IPS-18a (cell line): ENCODE measurements at regions not wholly inside any gene's neighbourhood (a gene's known extent, or its start where the extent isn't known, plus 50 kb on each side); places are given as distances from the start of the nearest gene placed in this dataset.

Source experiments
- H3K27ac ChIP-seq: one replicate; pipeline ENCODE4 v1.5.1; 2013; ENCODE audit warnings: low read length
- H3K27me3 ChIP-seq: one replicate; pipeline ENCODE4 v1.6.1; 2013; ENCODE audit warnings: mild to moderate bottlenecking, low read length; ENCODE audit not compliant: control insufficient read depth, insufficient read depth
- H3K36me3 ChIP-seq: one replicate; pipeline ENCODE4 v1.6.1; 2013; ENCODE audit warnings: low read depth, low read length; ENCODE audit not compliant: control insufficient read depth
- H3K4me1 ChIP-seq: one replicate; pipeline ENCODE4 v1.6.1; 2013; ENCODE audit warnings: low read depth, low read length; ENCODE audit not compliant: control insufficient read depth
- H3K4me3 ChIP-seq: one replicate; pipeline ENCODE4 v1.5.1; 2013; ENCODE audit warnings: low read length
- H3K9ac ChIP-seq: one replicate; pipeline ENCODE4 v1.6.1; 2013; ENCODE audit warnings: mild to moderate bottlenecking, low read length, moderate library complexity
- H3K9me3 ChIP-seq: one replicate; pipeline ENCODE4 v1.6.1; 2013; ENCODE audit warnings: low read depth, low read length; ENCODE audit not compliant: control insufficient read depth

DNA sequence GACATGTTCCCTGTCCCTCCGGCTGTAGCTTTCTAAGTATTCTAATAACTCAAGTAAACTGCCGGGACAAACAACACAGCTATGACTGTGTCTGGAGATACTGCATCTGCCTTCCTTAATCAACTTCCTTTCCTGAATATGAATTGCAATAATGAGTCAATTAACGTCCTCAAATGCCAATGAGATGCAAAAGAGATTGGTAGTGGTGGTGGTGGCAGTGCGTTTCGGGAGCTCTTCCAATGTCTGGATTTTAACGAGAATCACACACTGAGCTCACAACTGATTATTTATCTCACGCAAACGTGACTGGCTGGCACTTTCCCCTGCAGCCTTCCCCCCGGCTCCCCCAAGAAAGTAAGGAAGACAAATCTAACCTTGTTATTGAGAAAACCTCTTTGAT, 226.1 kb upstream of the GK2 start:
- H3K27me3 ChIP-seq = no peaks in the 10 kb centered on the region
- H3K4me3 ChIP-seq = no peak overlapping the region
- no peaks in the 10 kb centered on the region for H3K9me3 ChIP-seq
- H3K9ac ChIP-seq = no peak overlapping the region
- H3K27ac ChIP-seq = no peak overlapping the region
- peaks cover 15% of the 10 kb centered on the region for H3K4me1 ChIP-seq
- H3K36me3 ChIP-seq = no peaks in the 10 kb centered on the region

DNA sequence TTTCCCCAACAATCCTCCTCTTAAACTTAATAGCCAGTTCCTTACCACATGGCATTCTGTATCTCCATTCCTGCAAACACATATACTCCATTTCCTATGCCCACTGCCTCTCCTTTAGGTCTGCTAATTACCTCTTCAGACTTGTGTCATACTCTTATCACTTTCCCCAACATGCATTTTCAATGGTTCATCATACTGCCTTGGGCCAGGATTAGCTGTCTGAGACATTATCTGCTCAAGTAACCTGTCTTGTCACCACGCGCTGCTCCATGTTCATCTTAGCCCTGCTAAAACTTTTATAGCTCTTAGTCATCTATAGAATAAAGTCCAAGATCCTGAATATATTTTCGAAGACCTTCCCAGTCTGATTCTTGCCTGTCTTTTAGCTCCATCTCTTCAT, 224.1 kb upstream of the GK2 start:
- Histone ChIP-seq H3K27me3 (no peaks in the 10 kb centered on the region), H3K36me3 (no peaks in the 10 kb centered on the region), H3K4me3 (no peak overlapping the region), H3K27ac (no peak overlapping the region), H3K9me3 (no peaks in the 10 kb centered on the region), H3K4me1 (peaks cover 15% of the 10 kb centered on the region), H3K9ac (no peak overlapping the region)

DNA sequence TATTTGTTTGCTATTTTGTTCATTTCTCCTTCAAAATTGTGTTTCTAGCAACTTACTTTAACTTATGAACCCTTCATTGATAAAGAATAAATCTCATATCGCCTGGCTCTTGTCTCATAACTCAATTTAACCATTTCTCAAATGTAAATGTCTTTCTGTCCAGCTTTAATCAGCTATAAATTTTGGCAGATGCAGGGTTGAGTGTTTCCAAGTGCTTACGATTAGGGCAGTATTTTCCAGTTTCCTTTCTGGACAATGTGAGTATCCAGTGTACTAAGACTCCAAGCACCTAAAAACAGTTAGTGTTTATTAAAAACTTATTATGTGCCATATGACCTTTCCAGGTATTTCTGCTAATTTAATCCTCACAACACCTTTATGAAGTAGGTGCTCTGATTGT, 218.6 kb upstream of the GK2 start:
- no peak overlapping the region for H3K4me3 ChIP-seq
- no peak overlapping the region for H3K9ac ChIP-seq

DNA sequence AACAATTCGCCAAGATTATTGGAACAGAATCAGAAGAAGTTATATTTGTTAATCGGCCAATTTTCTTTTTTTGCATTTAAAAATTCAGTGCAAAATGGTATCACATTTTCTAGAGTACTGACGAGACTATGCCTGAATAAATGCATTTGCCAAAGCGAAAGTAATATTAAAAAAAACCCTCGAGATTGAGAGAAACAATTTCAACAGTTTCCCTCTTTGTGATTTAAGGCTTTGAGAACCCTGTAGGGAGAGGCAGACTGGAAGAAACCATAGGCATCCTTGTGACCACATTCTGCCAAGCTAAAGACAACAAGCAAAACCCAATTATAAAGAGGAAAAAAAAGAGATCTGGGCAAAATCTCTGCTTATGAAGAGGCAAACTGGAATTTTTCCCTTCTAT, 218.1 kb upstream of the GK2 start:
- Histone ChIP-seq H3K27me3 (no peaks in the 10 kb centered on the region), H3K27ac (no peak overlapping the region), H3K4me3 (no peak overlapping the region), H3K4me1 (peaks cover 15% of the 10 kb centered on the region), H3K36me3 (no peaks in the 10 kb centered on the region), H3K9ac (no peak overlapping the region), H3K9me3 (no peaks in the 10 kb centered on the region)

More for the DNA sequence above, 218.6 kb upstream of the GK2 start:
- peaks cover 18% of the 10 kb centered on the region for H3K4me1 ChIP-seq
- H3K36me3 ChIP-seq = no peaks in the 10 kb centered on the region
- no peaks in the 10 kb centered on the region for H3K27me3 ChIP-seq
- H3K27ac ChIP-seq = no peak overlapping the region
- H3K9me3 ChIP-seq = no peaks in the 10 kb centered on the region

DNA sequence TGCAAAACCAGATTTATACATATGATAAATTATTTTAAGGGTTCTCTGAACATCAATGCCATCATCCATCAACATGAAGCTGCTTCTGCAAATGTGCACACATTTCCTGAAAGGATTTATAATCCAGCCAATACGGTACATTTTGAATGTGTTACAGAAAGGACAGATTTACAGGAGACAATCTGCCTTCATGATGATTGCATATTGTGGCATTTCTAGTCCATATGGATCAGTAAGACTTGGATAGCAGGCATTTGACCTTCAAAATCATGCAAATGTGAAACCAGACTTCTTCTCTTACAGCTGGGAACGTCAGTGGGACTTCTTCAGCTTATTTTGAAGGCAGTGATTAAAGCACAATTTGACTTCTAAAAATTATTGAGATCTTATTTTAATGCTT, 217.3 kb upstream of the GK2 start:
- H3K4me1 ChIP-seq = peaks cover 9% of the 10 kb centered on the region
- H3K9me3 ChIP-seq = no peaks in the 10 kb centered on the region
- H3K27ac ChIP-seq = no peak overlapping the region
- H3K36me3 ChIP-seq = no peaks in the 10 kb centered on the region
- H3K27me3 ChIP-seq = no peaks in the 10 kb centered on the region
- no peak overlapping the region for H3K4me3 ChIP-seq
- H3K9ac ChIP-seq = no peak overlapping the region

DNA sequence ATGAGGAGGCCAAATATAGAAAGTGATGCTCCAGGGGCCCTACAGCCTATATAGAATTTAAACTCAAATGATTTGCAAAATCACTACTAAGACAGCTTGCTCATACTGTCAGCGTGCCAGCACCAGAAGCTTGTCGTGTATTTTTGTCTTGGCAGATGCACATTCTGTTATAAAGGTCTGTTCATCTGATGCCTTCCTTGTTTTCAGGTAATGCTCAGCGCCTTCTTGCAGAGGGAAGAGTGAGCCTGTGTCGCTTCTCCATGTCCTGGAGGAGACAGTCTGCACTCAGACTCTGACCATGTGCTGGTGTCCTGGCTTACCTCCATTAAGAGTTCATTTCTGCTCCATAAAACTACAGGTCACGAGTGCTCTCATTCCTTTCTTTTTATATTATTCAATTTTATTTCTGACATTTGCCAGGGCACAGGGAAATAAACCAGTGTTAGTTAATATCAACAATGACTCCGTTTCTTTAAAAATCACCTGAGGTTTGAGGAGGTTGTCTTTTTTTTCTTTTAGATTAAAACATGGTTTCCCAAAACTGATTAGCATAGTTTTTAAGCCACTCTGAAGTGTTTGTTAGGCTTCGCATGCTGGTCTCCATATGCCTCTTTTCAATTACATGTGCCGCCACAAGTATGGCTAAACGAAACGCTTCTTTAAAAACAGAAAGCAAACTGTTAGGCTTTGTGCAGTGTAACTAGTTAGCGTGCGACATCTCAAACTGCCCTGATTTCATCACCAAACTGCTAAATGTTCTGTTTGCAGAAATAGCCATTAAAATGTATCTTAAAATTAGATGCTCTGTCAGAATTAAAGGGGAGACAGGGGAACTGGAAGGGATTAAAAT, 215.2 kb upstream of the GK2 start:
- Histone ChIP-seq H3K9ac (no peak overlapping the region), H3K36me3 (no peaks in the 10 kb centered on the region), H3K27me3 (no peaks in the 10 kb centered on the region), H3K27ac (no peak overlapping the region), H3K4me3 (no peak overlapping the region), H3K4me1 (peaks cover 4% of the 10 kb centered on the region), H3K9me3 (no peaks in the 10 kb centered on the region)

DNA sequence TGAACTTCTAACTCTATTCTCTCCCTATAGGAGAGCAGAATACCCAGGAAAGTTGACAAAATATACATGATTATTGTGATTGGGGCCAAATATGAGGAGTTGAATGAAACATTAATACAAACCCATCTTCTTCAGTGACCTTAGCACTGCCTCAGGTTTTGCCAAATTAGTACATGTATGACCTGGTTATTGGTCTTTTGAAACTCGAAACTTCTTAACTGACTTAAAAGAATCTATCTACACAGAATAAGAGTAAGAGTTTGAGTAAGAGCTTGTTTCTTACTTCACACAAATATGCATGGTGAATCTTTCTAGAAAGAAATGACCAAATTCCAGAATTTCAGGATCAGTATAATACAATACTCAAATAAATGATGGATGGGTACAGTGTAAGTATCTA, 213.0 kb upstream of the GK2 start:
- no peaks in the 10 kb centered on the region for H3K9me3 ChIP-seq
- H3K27ac ChIP-seq = no peak overlapping the region
- H3K36me3 ChIP-seq = no peaks in the 10 kb centered on the region
- no peak overlapping the region for H3K9ac ChIP-seq
- H3K4me1 ChIP-seq = peaks cover 4% of the 10 kb centered on the region
- no peaks in the 10 kb centered on the region for H3K27me3 ChIP-seq
- no peak overlapping the region for H3K4me3 ChIP-seq

DNA sequence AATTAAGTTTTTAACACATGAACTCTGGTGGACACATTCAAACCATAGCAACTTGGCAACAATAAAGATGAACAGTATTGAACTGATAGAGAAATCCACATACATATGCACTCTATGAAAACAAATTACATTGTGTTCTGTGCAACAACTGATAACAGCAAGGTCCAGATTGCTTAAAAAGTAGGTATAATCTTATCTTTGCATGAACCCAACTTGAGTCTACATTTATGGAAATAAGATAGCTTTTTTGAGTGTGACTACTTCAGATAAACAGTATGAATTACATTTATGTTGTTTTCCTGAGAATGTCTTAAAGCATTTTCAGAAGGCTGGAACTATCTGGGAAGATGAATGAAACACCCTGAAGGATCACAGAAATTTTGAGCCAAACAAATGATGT, 212.6 kb upstream of the GK2 start:
- no peak overlapping the region for H3K4me3 ChIP-seq
- H3K27ac ChIP-seq = no peak overlapping the region
- H3K9ac ChIP-seq = no peak overlapping the region
- H3K9me3 ChIP-seq = no peaks in the 10 kb centered on the region
- H3K27me3 ChIP-seq = no peaks in the 10 kb centered on the region
- H3K36me3 ChIP-seq = no peaks in the 10 kb centered on the region
- peaks cover 4% of the 10 kb centered on the region for H3K4me1 ChIP-seq

DNA sequence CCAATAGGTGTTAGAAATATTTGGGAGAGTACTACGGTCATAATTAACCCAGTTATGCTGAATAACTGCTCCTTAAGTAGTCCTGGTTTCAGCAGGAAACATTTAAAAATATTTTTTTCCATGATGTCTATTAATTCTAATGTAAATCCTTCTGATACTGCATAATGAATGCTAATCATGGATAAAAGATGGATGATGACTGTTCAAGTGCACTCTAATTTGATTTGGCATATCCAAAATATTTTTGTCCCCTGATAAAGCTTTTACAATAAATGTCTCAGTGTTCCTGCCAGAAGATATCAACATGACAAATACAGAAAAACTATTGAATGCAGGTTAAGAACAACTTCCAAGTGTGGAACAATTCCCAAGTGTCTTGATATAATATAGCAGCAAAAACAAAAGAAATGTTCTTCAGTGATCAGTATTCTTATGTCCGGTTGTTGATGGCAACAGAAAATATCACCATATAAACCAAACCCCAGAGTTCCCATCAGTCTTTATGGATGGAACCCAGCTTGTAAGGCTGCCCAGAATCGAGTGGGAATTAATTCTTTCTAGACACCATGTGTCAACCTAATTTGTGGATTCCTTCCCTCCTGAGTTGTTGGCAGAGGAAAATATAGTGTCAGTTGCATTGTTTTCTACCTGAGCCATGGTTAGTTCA, 205.4 kb upstream of the GK2 start:
- H3K36me3 ChIP-seq = no peaks in the 10 kb centered on the region
- H3K9ac ChIP-seq = no peak overlapping the region
- H3K4me3 ChIP-seq = no peak overlapping the region
- no peak overlapping the region for H3K27ac ChIP-seq
- no peaks in the 10 kb centered on the region for H3K4me1 ChIP-seq
- H3K27me3 ChIP-seq = no peaks in the 10 kb centered on the region
- H3K9me3 ChIP-seq = no peaks in the 10 kb centered on the region

DNA sequence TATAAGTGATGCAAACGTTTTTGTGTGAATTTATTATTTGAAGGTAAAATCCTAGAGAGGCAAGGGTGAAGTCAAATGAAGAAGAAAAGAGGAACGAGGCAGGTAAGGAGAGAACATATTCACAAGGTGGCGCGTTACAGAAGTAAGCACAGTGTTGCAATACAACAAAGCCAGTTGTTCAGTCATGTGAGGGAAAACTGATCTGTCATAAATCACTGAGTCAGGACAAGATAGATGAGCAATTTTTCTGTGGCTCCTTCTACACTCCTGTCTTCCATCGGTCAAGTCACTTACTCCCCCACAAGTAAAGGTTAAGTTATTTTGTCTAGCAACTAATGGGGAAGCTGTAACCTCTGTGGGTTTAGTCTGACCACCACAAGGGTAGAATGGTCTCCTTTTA, 203.0 kb upstream of the GK2 start:
- Histone ChIP-seq H3K9ac (no peak overlapping the region), H3K27ac (no peak overlapping the region), H3K4me1 (no peaks in the 10 kb centered on the region), H3K36me3 (no peaks in the 10 kb centered on the region), H3K4me3 (no peak overlapping the region), H3K27me3 (no peaks in the 10 kb centered on the region), H3K9me3 (no peaks in the 10 kb centered on the region)

DNA sequence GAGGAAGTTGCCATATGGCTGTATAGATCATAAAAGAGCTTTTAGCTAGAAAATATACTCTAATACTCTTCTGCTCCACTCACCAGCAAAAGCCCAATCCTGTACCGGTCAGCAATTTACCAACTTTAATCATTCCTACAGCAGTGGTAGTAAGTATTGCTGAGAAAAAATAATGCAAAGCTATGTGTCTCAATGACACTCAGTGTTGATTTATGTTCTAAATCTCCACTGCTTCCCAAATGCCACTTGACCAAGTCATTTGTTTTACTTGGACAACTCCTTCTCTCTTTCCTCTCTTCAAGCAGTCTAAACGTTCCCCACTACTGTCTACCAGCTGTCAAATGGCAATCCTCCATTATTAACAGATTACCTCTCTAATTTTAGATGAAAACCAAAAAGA, 201.8 kb upstream of the GK2 start:
- H3K9me3 ChIP-seq = no peaks in the 10 kb centered on the region
- no peak overlapping the region for H3K4me3 ChIP-seq
- H3K9ac ChIP-seq = no peak overlapping the region
- H3K27me3 ChIP-seq = no peaks in the 10 kb centered on the region
- no peaks in the 10 kb centered on the region for H3K36me3 ChIP-seq
- H3K27ac ChIP-seq = no peak overlapping the region
- H3K4me1 ChIP-seq = no peaks in the 10 kb centered on the region

DNA sequence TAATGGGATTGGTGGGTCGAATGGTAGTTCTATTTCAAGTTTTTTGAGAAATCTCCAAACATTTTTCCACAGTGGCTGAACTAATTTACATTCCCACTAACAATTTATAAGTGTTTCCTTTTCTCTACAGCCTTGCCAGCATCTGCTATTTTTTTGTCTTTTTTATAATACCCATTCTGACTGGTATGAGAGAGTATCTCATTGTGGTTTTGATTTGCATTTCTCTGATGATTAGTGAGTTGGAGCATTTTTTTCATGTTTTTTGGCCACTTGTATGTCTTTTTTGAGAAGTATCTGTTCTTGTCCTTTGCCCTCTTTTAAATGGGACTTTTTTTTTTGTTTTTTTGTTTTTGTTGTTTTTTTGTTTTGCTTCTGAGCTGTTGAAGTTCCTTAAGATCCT, 200.0 kb upstream of the GK2 start:
- H3K4me3 ChIP-seq = no peak overlapping the region
- H3K36me3 ChIP-seq = no peaks in the 10 kb centered on the region
- no peak overlapping the region for H3K27ac ChIP-seq
- H3K4me1 ChIP-seq = no peaks in the 10 kb centered on the region
- no peaks in the 10 kb centered on the region for H3K27me3 ChIP-seq
- no peaks in the 10 kb centered on the region for H3K9me3 ChIP-seq
- H3K9ac ChIP-seq = no peak overlapping the region
